Ovary (tissue), 3 donors: ENCODE measurements at regions not wholly inside any gene's neighbourhood (a gene's known extent, or its start where the extent isn't known, plus 50 kb on each side); places are given as distances from the start of the nearest gene placed in this dataset.

Experiments used
- CTCF ChIP-seq, 3 donors: fragments of 450-650 bp in 2 of 3; fragments of 200-600 bp in 1 of 3; IDR thresholded peaks; one replicate each; pipeline versions ENCODE4 v1.5.1 to v1.8.0; 2016 to 2022; ENCODE audit warnings: antibody characterized with exemption in 3 of 3, mild to moderate bottlenecking in 1 of 3
- POLR2A ChIP-seq: fragments of 450-650 bp; IDR thresholded peaks from one replicate; pipeline ENCODE4 v1.6.1; 2017; ENCODE audit warnings: antibody characterized with exemption, mild to moderate bottlenecking, moderate library complexity
- donor health status: DM: no; HTN: no; CAD: no.

- no peak for TF ChIP-seq CTCF (IDR thresholded peaks at IDR 0.05)
- no peak for TF ChIP-seq POLR2A
These were observed 101.6 kb downstream of the BCL2L11 start for GRCh38 chr2:111222204-111222866.
